B cell (primary cell): ENCODE measurements at regions not wholly inside any gene's neighbourhood (a gene's known extent, or its start where the extent isn't known, plus 50 kb on each side); places are given as distances from the start of the nearest gene placed in this dataset.

ENCODE experiments used
- CTCF ChIP-seq: fragments of 200-600 bp; IDR thresholded peaks from one replicate; pipeline ENCODE4 v1.8.0; 2022; ENCODE audit warnings: antibody characterized with exemption, mild to moderate bottlenecking
- EZH2 ChIP-seq: IDR thresholded peaks from 2 replicates; pipeline ENCODE4 v1.6.1; 2012; ENCODE audit warnings: borderline replicate concordance, low read depth, mild to moderate bottlenecking, moderate library complexity, low read length; ENCODE audit not compliant: insufficient read depth, poor library complexity, severe bottlenecking

GRCh38 chr6:134823710-134824034, 126.2 kb downstream of the ALDH8A1 start:
- TF ChIP-seq CTCF: no peak
- TF ChIP-seq EZH2: no peak
